ENCODE measurements at regions not wholly inside any gene's neighbourhood (a gene's known extent, or its start where the extent isn't known, plus 50 kb on each side); places are given as distances from the start of the nearest gene placed in this dataset.

- Histone ChIP-seq H3K27ac (ENCODE audit: low read depth, low read length, poor library complexity, severe bottlenecking) (no peak overlapping the region), H3K4me1 (ENCODE audit: insufficient read depth, low read length, poor library complexity, severe bottlenecking) (no peaks in the 10 kb centered on the region), H3K9me3 (ENCODE audit: low read length) (no peaks in the 10 kb centered on the region), H2AFZ (ENCODE audit: low read length) (no peak overlapping the region), H3K36me3 (ENCODE audit: insufficient read depth, low read length) (no peaks in the 10 kb centered on the region), H3K9me2 (ENCODE audit: insufficient read depth, low read length) (no peaks in the 10 kb centered on the region), H3K4me2 (ENCODE audit: low read length) (no peak overlapping the region), H3K79me2 (ENCODE audit: insufficient read depth, low read depth, low read length) (no peaks in the 10 kb centered on the region), H4K20me1 (ENCODE audit: insufficient read depth, low read length) (no peaks in the 10 kb centered on the region), H3K4me3 (ENCODE audit: low read depth, low read length, poor library complexity, severe bottlenecking) (no peak overlapping the region)
- TF ChIP-seq CTCF (conservative IDR thresholded peaks at IDR 0.05; ENCODE audit: low read length) (no peak), EZH2phosphoT487 (IDR thresholded peaks at IDR 0.05; ENCODE audit: borderline replicate concordance, low read depth, low read length) (no peak)
- ChIA-PET CTCF (ENCODE audit: unreplicated experiment) (no interaction called here), POLR2A (no interaction called here)
- no TSS peak for BruUV-seq (replicated peaks)
- no peak for DNase-seq (ENCODE audit: low spot score)
- intact Hi-C loops (cut with micrococcal nuclease; ENCODE audit: unreplicated experiment): no loop called here
Observed at GRCh38 chrX:8404471-8404870, 60.2 kb upstream of the VCX3B start.

DNA sequence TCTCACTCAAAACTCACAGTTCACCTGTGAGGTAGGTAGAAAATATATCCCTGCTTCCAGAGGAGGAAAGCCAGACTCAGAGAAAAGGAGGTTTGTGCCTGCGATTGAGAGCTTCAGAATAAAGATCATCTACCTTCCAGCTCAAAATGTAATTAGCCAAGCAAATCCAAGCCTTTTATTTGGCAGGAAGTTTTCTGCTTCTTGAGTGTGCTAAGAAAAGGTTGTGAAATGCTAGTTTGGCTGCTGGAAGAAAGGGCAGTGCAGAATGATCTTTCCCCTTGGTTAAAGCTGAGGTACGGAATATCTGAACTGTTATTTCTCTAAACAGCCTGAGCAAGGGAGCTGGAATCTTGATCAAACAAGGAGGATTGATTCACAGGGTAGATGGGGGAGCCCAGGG lies 59.7 kb upstream of the VCX3B start:
- DNase-seq (ENCODE audit: low spot score): no peak
- H3K36me3 ChIP-seq (ENCODE audit: insufficient read depth, low read length): no peaks in the 10 kb centered on the region
- H4K20me1 ChIP-seq (ENCODE audit: insufficient read depth, low read length): no peaks in the 10 kb centered on the region
- ChIA-PET CTCF (ENCODE audit: unreplicated experiment) (no interaction called here), POLR2A (no interaction called here)
- BruUV-seq (replicated peaks): no TSS peak
- no peak overlapping the region for H3K4me3 ChIP-seq (ENCODE audit: low read depth, low read length, poor library complexity, severe bottlenecking)
- no peaks in the 10 kb centered on the region for H3K4me1 ChIP-seq (ENCODE audit: insufficient read depth, low read length, poor library complexity, severe bottlenecking)
- no peak overlapping the region for H3K27ac ChIP-seq (ENCODE audit: low read depth, low read length, poor library complexity, severe bottlenecking)
- H3K79me2 ChIP-seq (ENCODE audit: insufficient read depth, low read depth, low read length): no peaks in the 10 kb centered on the region
- no peak overlapping the region for H3K4me2 ChIP-seq (ENCODE audit: low read length)
- TF ChIP-seq CTCF (conservative IDR thresholded peaks at IDR 0.05; ENCODE audit: low read length) (no peak), EZH2phosphoT487 (IDR thresholded peaks at IDR 0.05; ENCODE audit: borderline replicate concordance, low read depth, low read length) (no peak)
- intact Hi-C loops (cut with micrococcal nuclease; ENCODE audit: unreplicated experiment): no loop called here
- H3K9me2 ChIP-seq (ENCODE audit: insufficient read depth, low read length): no peaks in the 10 kb centered on the region
- H3K9me3 ChIP-seq (ENCODE audit: low read length): no peaks in the 10 kb centered on the region
- no peak overlapping the region for H2AFZ ChIP-seq (ENCODE audit: low read length)

DNA sequence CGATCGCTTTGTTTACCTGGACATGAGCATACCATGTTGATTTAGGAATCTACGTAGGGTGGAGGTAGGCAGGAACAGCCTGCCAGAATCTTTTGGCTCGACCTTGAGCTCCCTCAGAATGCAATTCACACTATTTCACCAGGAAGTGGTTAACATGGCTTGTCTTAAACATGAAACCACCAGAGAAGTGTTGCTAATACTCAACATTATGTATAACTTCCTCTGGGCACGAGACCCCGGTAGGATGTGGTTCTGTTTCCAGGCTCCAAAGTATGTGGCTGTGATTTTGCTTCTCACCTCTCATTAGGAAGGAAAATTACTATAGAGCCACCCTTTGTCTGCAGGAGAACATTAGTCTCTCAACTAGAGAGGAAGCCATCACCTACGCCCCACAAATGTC lies 59.0 kb upstream of the VCX3B start:
- ChIA-PET POLR2A (no interaction called here), CTCF (ENCODE audit: unreplicated experiment) (no interaction called here)
- TF ChIP-seq CTCF (conservative IDR thresholded peaks at IDR 0.05; ENCODE audit: low read length): no peak
- TF ChIP-seq EZH2phosphoT487 (IDR thresholded peaks at IDR 0.05; ENCODE audit: borderline replicate concordance, low read depth, low read length): no peak
- no peaks in the 10 kb centered on the region for H3K9me2 ChIP-seq (ENCODE audit: insufficient read depth, low read length)
- intact Hi-C loops (cut with micrococcal nuclease; ENCODE audit: unreplicated experiment): no loop called here
- no peaks in the 10 kb centered on the region for H3K9me3 ChIP-seq (ENCODE audit: low read length)
- H3K79me2 ChIP-seq (ENCODE audit: insufficient read depth, low read depth, low read length): no peaks in the 10 kb centered on the region
- DNase-seq (ENCODE audit: low spot score): no peak
- no peak overlapping the region for H3K4me3 ChIP-seq (ENCODE audit: low read depth, low read length, poor library complexity, severe bottlenecking)
- H3K4me2 ChIP-seq (ENCODE audit: low read length): no peak overlapping the region
- H3K27ac ChIP-seq (ENCODE audit: low read depth, low read length, poor library complexity, severe bottlenecking): no peak overlapping the region
- H3K36me3 ChIP-seq (ENCODE audit: insufficient read depth, low read length): no peaks in the 10 kb centered on the region
- BruUV-seq (replicated peaks): no TSS peak
- no peak overlapping the region for H2AFZ ChIP-seq (ENCODE audit: low read length)
- H3K4me1 ChIP-seq (ENCODE audit: insufficient read depth, low read length, poor library complexity, severe bottlenecking): no peaks in the 10 kb centered on the region
- H4K20me1 ChIP-seq (ENCODE audit: insufficient read depth, low read length): no peaks in the 10 kb centered on the region

Measured in OCI-LY7 (cell line).